LNCAP (cell line): ENCODE measurements at regions not wholly inside any gene's neighbourhood (a gene's known extent, or its start where the extent isn't known, plus 50 kb on each side); places are given as distances from the start of the nearest gene placed in this dataset.

Experiments
- TF ChIP-seq, protein P1 (sequence below): fragments of 450-650 bp; IDR thresholded peaks from 2 replicates; pipeline ENCODE4 v1.5.1; 2017; ENCODE audit warnings: mild to moderate bottlenecking

DNA sequence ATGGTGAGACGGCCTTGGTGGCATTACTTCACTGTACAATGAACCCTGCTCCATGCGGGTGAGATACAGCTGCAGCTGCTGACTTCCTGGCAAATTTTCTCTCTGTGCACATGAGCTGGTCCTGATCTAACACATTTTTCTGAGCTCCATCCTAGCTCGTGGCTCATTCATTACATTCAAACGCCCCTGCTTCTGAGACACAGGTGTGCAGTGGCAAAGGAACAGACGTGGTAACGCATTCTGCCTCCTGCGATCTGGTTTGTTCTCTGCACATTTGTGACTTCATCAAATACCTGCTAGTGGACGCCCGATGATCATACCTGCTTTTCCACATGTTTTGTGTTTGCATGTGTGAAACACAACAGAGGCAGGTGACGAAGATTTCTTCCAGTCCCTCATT, 189.6 kb upstream of the PDE10A start:
- TF ChIP-seq, protein P1, sequence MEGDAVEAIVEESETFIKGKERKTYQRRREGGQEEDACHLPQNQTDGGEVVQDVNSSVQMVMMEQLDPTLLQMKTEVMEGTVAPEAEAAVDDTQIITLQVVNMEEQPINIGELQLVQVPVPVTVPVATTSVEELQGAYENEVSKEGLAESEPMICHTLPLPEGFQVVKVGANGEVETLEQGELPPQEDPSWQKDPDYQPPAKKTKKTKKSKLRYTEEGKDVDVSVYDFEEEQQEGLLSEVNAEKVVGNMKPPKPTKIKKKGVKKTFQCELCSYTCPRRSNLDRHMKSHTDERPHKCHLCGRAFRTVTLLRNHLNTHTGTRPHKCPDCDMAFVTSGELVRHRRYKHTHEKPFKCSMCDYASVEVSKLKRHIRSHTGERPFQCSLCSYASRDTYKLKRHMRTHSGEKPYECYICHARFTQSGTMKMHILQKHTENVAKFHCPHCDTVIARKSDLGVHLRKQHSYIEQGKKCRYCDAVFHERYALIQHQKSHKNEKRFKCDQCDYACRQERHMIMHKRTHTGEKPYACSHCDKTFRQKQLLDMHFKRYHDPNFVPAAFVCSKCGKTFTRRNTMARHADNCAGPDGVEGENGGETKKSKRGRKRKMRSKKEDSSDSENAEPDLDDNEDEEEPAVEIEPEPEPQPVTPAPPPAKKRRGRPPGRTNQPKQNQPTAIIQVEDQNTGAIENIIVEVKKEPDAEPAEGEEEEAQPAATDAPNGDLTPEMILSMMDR = no peak

DNA sequence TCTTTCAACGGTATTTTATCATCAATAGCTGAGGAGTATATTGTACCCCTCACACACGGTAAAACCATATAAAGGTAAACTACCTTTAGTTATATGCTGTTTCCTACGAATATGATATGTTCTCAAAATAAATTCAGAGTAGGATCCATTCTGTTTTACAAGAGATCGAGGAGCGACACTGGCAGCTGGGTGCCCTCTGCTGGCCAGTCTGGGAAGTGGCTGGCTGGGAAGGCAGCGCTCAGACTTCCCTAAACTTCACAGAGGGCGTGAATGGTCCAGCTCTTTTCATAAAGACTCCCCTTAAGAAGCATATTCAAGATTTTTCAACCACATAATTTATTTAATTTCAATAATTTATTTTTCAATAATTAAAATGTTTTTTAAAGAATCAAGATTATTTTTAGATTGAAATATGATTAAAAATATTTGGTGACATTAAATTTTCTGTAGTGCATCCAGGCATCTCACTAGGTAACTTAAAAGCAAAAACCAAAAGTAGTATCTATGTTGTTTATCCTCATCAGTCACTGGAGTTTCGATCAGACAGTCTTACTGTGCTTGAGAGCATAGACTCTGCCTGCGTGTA, 187.5 kb upstream of the PDE10A start:
- TF ChIP-seq, protein P1 = peak; percentile 99

DNA sequence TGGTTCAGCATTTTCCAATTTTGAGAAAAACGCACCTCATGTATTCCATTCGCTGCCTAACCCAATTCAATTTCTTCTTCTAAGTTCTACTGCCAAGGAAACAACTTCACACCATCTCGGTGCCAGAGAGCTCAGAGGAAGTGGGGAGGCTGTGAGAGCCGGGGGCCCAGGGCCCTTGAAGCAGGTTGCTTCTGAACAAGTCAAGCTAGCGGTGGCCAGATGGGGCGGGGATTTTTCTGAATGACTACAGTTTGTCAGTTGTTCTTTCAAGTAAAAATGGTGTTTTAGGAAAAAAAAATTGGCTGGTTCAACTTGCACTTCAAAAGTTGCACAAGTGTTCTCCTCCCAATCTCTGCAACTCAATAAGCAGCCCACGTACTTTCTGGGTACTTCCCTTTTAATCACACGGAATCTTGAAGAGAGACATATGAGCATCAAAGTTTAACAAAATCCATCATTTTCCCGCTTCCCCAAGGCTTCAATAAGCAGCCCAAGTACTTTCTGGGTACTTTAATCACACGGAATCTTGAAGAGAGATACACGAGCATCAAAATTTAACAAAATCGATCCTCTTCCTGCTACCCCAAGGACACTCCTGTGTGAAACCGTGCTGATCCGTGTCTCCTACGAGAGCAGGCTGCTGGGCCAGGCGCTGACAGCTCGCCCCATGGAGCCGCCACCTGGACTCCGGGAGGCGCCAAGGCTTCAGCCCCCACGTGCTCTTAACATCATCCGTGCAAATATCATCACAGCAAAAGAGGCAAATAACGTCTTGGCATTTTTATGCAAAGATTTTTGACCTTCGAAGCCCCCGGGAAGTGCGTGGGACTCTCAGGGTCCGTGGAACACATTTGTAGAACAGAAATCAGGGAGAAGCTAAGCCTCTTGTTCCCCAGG, 186.7 kb upstream of the PDE10A start:
- TF ChIP-seq, protein P1 = no peak

- TF ChIP-seq, protein P1 = peak; percentile 34
These were observed 185.0 kb upstream of the PDE10A start for GRCh38 chr6:165848086-165848426.

- TF ChIP-seq, protein P1 = no peak
These were observed 184.5 kb upstream of the PDE10A start for GRCh38 chr6:165847407-165848085.

DNA sequence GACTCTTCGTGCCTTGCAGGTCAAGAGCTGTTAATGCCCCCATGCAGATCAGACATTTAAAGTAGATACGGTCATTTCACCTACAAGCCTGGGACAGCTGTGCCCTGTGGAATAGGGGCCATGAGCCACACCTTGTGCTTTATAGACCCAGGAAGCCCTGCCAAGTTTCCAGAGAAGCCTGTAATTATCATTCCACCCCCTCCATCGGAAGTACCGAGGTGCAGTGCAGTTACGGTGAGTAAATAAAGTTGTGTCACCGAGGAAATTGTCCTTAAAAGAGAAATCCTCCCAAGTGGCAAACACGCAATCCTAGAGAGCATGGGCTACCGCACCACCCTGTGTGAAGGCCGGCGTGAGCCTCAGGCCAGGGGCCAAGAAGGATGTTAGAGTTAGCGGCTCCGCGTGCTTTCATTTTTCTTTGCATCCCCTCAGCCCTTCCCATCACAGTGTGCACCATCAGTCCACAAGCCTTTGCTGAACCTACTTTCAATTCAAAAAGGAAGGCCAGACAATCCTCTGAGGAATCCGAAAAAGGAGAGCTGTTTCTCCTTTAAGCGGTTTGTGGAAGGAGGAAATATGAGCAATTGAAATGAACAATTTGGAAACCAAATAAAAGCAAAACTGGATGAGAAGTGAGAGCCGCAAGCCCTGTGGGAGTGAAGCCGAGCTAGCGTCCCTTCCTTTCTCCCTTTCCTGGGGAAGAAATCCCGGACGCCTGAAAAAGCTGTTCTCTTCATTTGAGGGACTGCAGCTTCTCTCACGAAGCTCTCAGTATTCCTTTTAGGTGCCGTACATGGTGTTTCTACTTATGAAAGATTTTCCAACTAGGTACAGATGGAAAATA, 183.3 kb upstream of the PDE10A start:
- TF ChIP-seq, protein P1 = no peak

- TF ChIP-seq, protein P1 = no peak
These were observed 182.5 kb upstream of the PDE10A start for GRCh38 chr6:165845493-165845892.
